K562 (cell line): ENCODE measurements at regions not wholly inside any gene's neighbourhood (a gene's known extent, or its start where the extent isn't known, plus 50 kb on each side); places are given as distances from the start of the nearest gene placed in this dataset.

Source experiments
- ATAC-seq: fragments of 200-7000 bp; cut with Tn5 transposase; 3 replicates; pipeline ENCODE4 v1.9.1; 2020; ENCODE audit warnings: moderate library complexity
- BruUV-seq: library from RNA; stranded (reverse); fragments of 400-500 nt; replicated peaks from 2 replicates; lab custom pipeline; 2021; lab: Mats Ljungman, UMichigan
- CTCF ChIA-PET: fragments of 300-600 bp; formaldehyde crosslinking; extraction: SDS; loops from one replicate; lab custom pipeline; 2021; ENCODE audit warnings: low intra/inter-chr PET ratio; lab: Yijun Ruan, JAX
- POLR2A ChIA-PET: fragments of 300-600, 350-650 bp; sonication (Branson Sonifier 250); formaldehyde crosslinking; extraction: SDS; loops from one replicate; lab custom pipeline; 2021; ENCODE audit warnings: antibody characterized with exemption, inconsistent platforms; lab: Yijun Ruan, JAX
- DNase-seq, 4 experiments: peaks; one replicate each; pipeline versions ENCODE4 v3.0.0 to v3.0.0-alpha.2; 2011 to 2018; ENCODE audit warnings: low spot score in 3 of 4, mixed read lengths in 3 of 4; ENCODE audit errors: extremely low read depth in 1 of 4
- FAIRE-seq: peaks from 2 replicates; lab custom pipeline; 2011; peaks lifted over from hg19 to GRCh38; lab: Jason Lieb, UNC
- H2AFZ ChIP-seq: 2 replicates; pipeline ENCODE4 v1.6.0; 2011; ENCODE audit warnings: low read depth, low read length, control low read depth, inconsistent platforms
- H3K27ac ChIP-seq: fragments of 200-600 bp; 3 replicates; pipeline ENCODE4 v1.8.0; 2011; ENCODE audit warnings: low read depth, mild to moderate bottlenecking, control low read depth, inconsistent platforms, low read length, moderate library complexity, mixed read lengths; ENCODE audit errors: extremely low read depth
- H3K27me3 ChIP-seq, 2 experiments: fragments of 300-600 bp in 1 of 2; 2 replicates in 1 of 2; 3 replicates in 1 of 2; pipeline versions ENCODE4 v1.6.0 to v1.8.0; 2011; ENCODE audit warnings: inconsistent platforms in 2 of 2, low read length in 2 of 2, mild to moderate bottlenecking in 1 of 2, mixed read lengths in 1 of 2, moderate library complexity in 1 of 2; ENCODE audit not compliant: control insufficient read depth in 2 of 2, insufficient read depth in 2 of 2
- H3K36me3 ChIP-seq: fragments of 300-600 bp; 3 replicates; pipeline ENCODE4 v1.8.0; 2011; ENCODE audit warnings: mild to moderate bottlenecking, low read length, inconsistent platforms; ENCODE audit not compliant: control insufficient read depth, insufficient read depth
- H3K4me1 ChIP-seq, 2 experiments: fragments of 200-600 bp in 1 of 2; replicated peaks in 1 of 2; 2 replicates in 1 of 2; 3 replicates in 1 of 2; pipeline versions ENCODE4 v1.5.1 to v1.8.0; 2011; ENCODE audit warnings: inconsistent platforms in 2 of 2, low read length in 2 of 2, mild to moderate bottlenecking in 1 of 2, mixed read lengths in 1 of 2, moderate library complexity in 1 of 2; ENCODE audit not compliant: control insufficient read depth in 2 of 2, insufficient read depth in 2 of 2
- H3K4me2 ChIP-seq: 2 replicates; pipeline ENCODE4 v1.6.1; 2011; ENCODE audit warnings: low read length, control low read depth, inconsistent platforms, mixed read lengths; ENCODE audit not compliant: insufficient read depth
- H3K4me3 ChIP-seq: fragments of 200-600 bp; sonication (generic), shearing (Covaris generic); 2 replicates; pipeline ENCODE4 v1.5.1; 2016; ENCODE audit warnings: control low read depth, inconsistent platforms
- H3K79me2 ChIP-seq: fragments of 200-600 bp; 3 replicates; pipeline ENCODE4 v1.8.0; 2011; ENCODE audit warnings: low read length, inconsistent platforms; ENCODE audit not compliant: control insufficient read depth, insufficient read depth
- H3K9ac ChIP-seq, 2 experiments: 2 replicates each; pipeline versions ENCODE4 v1.6.0 to v1.6.1; 2011; ENCODE audit warnings: low read depth in 2 of 2, low read length in 2 of 2, control low read depth in 1 of 2, inconsistent platforms in 1 of 2, mild to moderate bottlenecking in 1 of 2, mixed read lengths in 1 of 2; ENCODE audit not compliant: insufficient read depth in 1 of 2
- H3K9me1 ChIP-seq: one replicate; pipeline ENCODE4 v1.6.0; 2011; ENCODE audit warnings: inconsistent platforms, mild to moderate bottlenecking, low read length, moderate library complexity; ENCODE audit not compliant: control insufficient read depth, insufficient read depth
- H3K9me3 ChIP-seq: replicated peaks from 2 replicates; pipeline ENCODE4 v1.5.1; 2011; ENCODE audit warnings: low read depth, low read length, inconsistent platforms; ENCODE audit not compliant: control insufficient read depth, insufficient read depth
- H4K20me1 ChIP-seq: replicated peaks from 2 replicates; pipeline ENCODE4 v1.6.1; 2011; ENCODE audit warnings: low read length, inconsistent platforms, mixed read lengths; ENCODE audit not compliant: control insufficient read depth, insufficient read depth
- FOSL1 ChIP-seq: fragments of 200-800 bp; sonication (Bioruptor generic); conservative IDR thresholded peaks from 2 replicates; pipeline ENCODE4 v1.6.1; 2016; ENCODE audit warnings: missing genetic modification characterization, missing compliant biosample characterization
- HMG20B ChIP-seq: fragments of 250-450 bp; sonication (Bioruptor Pico); IDR thresholded peaks from 2 replicates; pipeline ENCODE4 v1.5.0; 2021; ENCODE audit warnings: mild to moderate bottlenecking
- NRF1 ChIP-seq, 2 experiments: fragments of 450-650 bp; IDR thresholded peaks in 1 of 2; conservative IDR thresholded peaks in 1 of 2; 2 replicates each; pipeline ENCODE4 v1.6.1; 2014; ENCODE audit warnings: mild to moderate bottlenecking in 2 of 2
- THRAP3 ChIP-seq: fragments of 450-650 bp; IDR thresholded peaks from 2 replicates; pipeline ENCODE4 v1.6.1; 2016; ENCODE audit warnings: mild to moderate bottlenecking, inconsistent platforms, borderline replicate concordance
- ZNF197 ChIP-seq: fragments of 200-800 bp; sonication (Bioruptor generic); IDR thresholded peaks from 2 replicates; pipeline ENCODE4 v1.6.1; 2016; ENCODE audit warnings: low read depth, missing genetic modification characterization, missing compliant biosample characterization
- ZNF23 ChIP-seq: fragments of 250-450 bp; sonication (Bioruptor Pico); IDR thresholded peaks from 2 replicates; pipeline ENCODE4 v1.4.0; 2020; ENCODE audit warnings: mild to moderate bottlenecking
- whole genome bisulfite sequencing: fragments of 100-300 bp; shearing (Covaris generic); methylation state at CpG from one replicate; pipeline ENCODE4 v1.1.6; 2016; ENCODE audit warnings: low coverage, mixed read lengths; ENCODE audit not compliant: insufficient coverage; ENCODE audit errors: missing lambda C conversion rate; 5-methylcytosine and 5-hydroxymethylcytosine counted together
- in situ Hi-C: fragments of 300-500 bp; cut with MboI; formaldehyde crosslinking; loops from 4 replicates; pipeline ENCODE4 v1.15.0; 2018; ENCODE audit warnings: inconsistent platforms, mixed read lengths
- intact Hi-C: fragments of 100-400 bp; cut with micrococcal nuclease; formaldehyde crosslinking; loops from 2 replicates; pipeline ENCODE4 v1.14.2; 2022
- TF ChIP-seq, protein P1 (sequence below): fragments of 450-650 bp; formaldehyde crosslinking; IDR thresholded peaks from 2 replicates; pipeline ENCODE4 v1.4.0; 2020; ENCODE audit warnings: mild to moderate bottlenecking, moderate library complexity
- TF ChIP-seq, protein P2 (sequence below): fragments of 450-650 bp; IDR thresholded peaks from 2 replicates; pipeline ENCODE4 v1.6.1; 2016; ENCODE audit warnings: mild to moderate bottlenecking

DNA sequence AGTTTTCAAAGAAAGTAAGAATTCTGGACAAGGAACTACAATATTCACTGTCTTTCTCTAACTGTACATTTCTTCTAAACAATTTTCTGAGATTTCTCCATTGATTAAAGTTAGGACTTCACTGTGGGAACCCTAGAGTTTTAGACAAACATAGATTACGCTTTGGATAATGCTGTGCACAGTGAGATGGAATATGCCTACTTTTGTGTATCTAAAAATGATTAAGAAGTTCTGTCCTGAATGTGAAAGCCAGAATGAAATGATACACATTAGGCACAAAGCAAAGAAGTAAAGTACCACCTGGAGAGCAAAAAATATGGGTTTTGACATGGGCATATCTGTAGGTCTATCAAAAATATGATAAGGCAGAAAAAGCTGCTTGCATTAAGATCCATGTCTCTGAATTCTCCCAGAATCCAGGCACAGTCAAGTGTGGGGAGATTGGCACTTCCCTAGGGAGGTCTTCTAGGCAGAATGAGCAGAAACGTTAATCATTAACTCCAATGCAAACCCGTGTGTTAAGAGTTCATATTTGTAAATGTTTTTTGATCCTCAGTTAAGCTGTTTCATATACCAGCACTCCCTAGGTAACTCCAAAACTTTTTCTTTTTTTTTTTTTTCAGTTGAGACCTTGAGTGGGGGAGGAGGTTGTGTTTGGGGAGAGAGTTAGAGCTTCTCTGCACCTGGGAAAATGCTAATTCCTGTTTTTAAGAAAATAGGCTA, 467.1 kb downstream of the LMO4 start:
- POLR2A ChIA-PET = interaction anchor here (0.9 kb wide), 1 partner anchor 33 kb away, joined by 3 read pairs; no protein-coding TSS in a partner anchor
- Histone ChIP-seq H3K9me3 (no peaks in the 10 kb centered on the region), H3K4me2 (no peak overlapping the region), H3K27ac (no peak overlapping the region), H3K36me3 (no peaks in the 10 kb centered on the region), H2AFZ (no peak overlapping the region), H3K9ac (no peak overlapping the region), H3K4me1 (no peaks in the 10 kb centered on the region), H3K4me3 (no peak overlapping the region), H3K79me2 (no peaks in the 10 kb centered on the region), H4K20me1 (no peaks in the 10 kb centered on the region), H3K27me3 (no peaks in the 10 kb centered on the region), H3K9me1 (no peaks in the 10 kb centered on the region)
- CTCF ChIA-PET = no interaction called here
- TF ChIP-seq, protein P1, sequence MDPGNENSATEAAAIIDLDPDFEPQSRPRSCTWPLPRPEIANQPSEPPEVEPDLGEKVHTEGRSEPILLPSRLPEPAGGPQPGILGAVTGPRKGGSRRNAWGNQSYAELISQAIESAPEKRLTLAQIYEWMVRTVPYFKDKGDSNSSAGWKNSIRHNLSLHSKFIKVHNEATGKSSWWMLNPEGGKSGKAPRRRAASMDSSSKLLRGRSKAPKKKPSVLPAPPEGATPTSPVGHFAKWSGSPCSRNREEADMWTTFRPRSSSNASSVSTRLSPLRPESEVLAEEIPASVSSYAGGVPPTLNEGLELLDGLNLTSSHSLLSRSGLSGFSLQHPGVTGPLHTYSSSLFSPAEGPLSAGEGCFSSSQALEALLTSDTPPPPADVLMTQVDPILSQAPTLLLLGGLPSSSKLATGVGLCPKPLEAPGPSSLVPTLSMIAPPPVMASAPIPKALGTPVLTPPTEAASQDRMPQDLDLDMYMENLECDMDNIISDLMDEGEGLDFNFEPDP (CRISPR knock-in tag) = no peak
- TF ChIP-seq THRAP3 = no peak
- TF ChIP-seq FOSL1 (tag) = peak; percentile 43; the same call in 1 of the 2 replicates
- TF ChIP-seq, protein P2, sequence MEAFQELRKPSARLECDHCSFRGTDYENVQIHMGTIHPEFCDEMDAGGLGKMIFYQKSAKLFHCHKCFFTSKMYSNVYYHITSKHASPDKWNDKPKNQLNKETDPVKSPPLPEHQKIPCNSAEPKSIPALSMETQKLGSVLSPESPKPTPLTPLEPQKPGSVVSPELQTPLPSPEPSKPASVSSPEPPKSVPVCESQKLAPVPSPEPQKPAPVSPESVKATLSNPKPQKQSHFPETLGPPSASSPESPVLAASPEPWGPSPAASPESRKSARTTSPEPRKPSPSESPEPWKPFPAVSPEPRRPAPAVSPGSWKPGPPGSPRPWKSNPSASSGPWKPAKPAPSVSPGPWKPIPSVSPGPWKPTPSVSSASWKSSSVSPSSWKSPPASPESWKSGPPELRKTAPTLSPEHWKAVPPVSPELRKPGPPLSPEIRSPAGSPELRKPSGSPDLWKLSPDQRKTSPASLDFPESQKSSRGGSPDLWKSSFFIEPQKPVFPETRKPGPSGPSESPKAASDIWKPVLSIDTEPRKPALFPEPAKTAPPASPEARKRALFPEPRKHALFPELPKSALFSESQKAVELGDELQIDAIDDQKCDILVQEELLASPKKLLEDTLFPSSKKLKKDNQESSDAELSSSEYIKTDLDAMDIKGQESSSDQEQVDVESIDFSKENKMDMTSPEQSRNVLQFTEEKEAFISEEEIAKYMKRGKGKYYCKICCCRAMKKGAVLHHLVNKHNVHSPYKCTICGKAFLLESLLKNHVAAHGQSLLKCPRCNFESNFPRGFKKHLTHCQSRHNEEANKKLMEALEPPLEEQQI = no peak
- TF ChIP-seq ZNF197 = no peak
- no peak for TF ChIP-seq ZNF23
- no peak for TF ChIP-seq HMG20B
- no peak for TF ChIP-seq NRF1 (conservative IDR thresholded peaks at IDR 0.05 in 1 of 2, IDR thresholded peaks at IDR 0.05 in 1 of 2)
- BruUV-seq = no TSS peak
- ATAC-seq (no peak), FAIRE-seq (no peak), DNase-seq (no peak)
- WGBS = 2% methylated on average over 3 of the region's 3 CpGs
- in situ Hi-C loops = no loop called here
- intact Hi-C loops = no loop called here
